ENCODE measurements at regions not wholly inside any gene's neighbourhood (a gene's known extent, or its start where the extent isn't known, plus 50 kb on each side); places are given as distances from the start of the nearest gene placed in this dataset.

GRCh38 chr13:105445796-105446195 is 1089.7 kb downstream of the EFNB2 start:
- Histone ChIP-seq H2BK15ac (ENCODE audit: low read length) (no peak overlapping the region), H4K20me1 (replicated peaks in 1 of 2; ENCODE audit: control insufficient read depth in 1 of 2, insufficient read depth in 2 of 2, low read length in 2 of 2) (no peaks in the 10 kb centered on the region), H2AFZ (ENCODE audit: low read length) (no peak overlapping the region), H2AK5ac (ENCODE audit: low read depth, low read length) (no peak overlapping the region), H3K23ac (ENCODE audit: insufficient read length) (no peak overlapping the region), H3K14ac (ENCODE audit: insufficient read length) (no peak overlapping the region), H3K79me1 (ENCODE audit: low read depth, low read length) (no peaks in the 10 kb centered on the region), H4K5ac (ENCODE audit: insufficient read length, low read depth, low read length) (no peak overlapping the region), H2BK20ac (ENCODE audit: low read length) (no peak overlapping the region), H4K91ac (replicated peaks; ENCODE audit: insufficient read length, low read length) (no peak overlapping the region), H2BK120ac (replicated peaks; ENCODE audit: low read depth, low read length) (no peak overlapping the region), H3K4me1 (replicated peaks in 1 of 4; ENCODE audit: control insufficient read depth in 3 of 4, insufficient read depth in 4 of 4, low read length in 3 of 4) (no peaks in the 10 kb centered on the region), H3K4ac (replicated peaks; ENCODE audit: insufficient read length, low read depth, low read length) (no peak overlapping the region), H2BK12ac (ENCODE audit: low read depth, low read length) (no peak overlapping the region), H3K4me2 (ENCODE audit: insufficient read depth in 1 of 2, low read depth in 2 of 2, low read length in 2 of 2) (no peak overlapping the region), H3K9me3 (ENCODE audit: insufficient read depth in 2 of 2, low read depth in 1 of 2, low read length in 1 of 2) (no peaks in the 10 kb centered on the region), H3K9ac (replicated peaks in 1 of 4; ENCODE audit: extremely low read depth in 1 of 4, low read depth in 3 of 4, low read length in 3 of 4) (no peak overlapping the region), H3K23me2 (ENCODE audit: low read depth, low read length) (no peaks in the 10 kb centered on the region), H3K36me3 (ENCODE audit: control insufficient read depth in 2 of 4, insufficient read depth in 4 of 4, low read length in 3 of 4) (no peaks in the 10 kb centered on the region), H3K27ac (ENCODE audit: low read depth, low read length) (no peak overlapping the region), H3K18ac (ENCODE audit: extremely low read depth, low read length) (no peak overlapping the region), H3K27me3 (replicated peaks in 1 of 4; ENCODE audit: control insufficient read depth in 3 of 4, extremely low read depth in 1 of 4, insufficient read depth in 3 of 4, low read length in 3 of 4) (no peaks in the 10 kb centered on the region), H2BK5ac (ENCODE audit: low read depth, low read length) (no peak overlapping the region), H3K56ac (replicated peaks; ENCODE audit: insufficient read length, low read depth, low read length) (no peak overlapping the region), H3K4me3 (ENCODE audit: extremely low read depth in 1 of 4, insufficient read depth in 2 of 4, low read depth in 3 of 4, low read length in 4 of 4) (no peak overlapping the region), H3K79me2 (ENCODE audit: control insufficient read depth in 1 of 2, insufficient read depth in 2 of 2, low read length in 2 of 2) (no peaks in the 10 kb centered on the region), H4K8ac (ENCODE audit: extremely low read depth, insufficient read depth, low read length) (no peak overlapping the region)
- ChIA-PET CTCF (ENCODE audit: partially characterized antibody) (interaction anchor here (0.6 to 1.1 kb wide), 2 partner anchors 11 to 163 kb away, joined by 3 to 4 read pairs; no protein-coding TSS in a partner anchor), POLR2A (ENCODE audit: partially characterized antibody) (no interaction called here)
- FAIRE-seq: no peak
- WGBS, 2 experiments (ENCODE audit: extremely low coverage in 1 of 2, insufficient coverage in 1 of 2, insufficient read length in 1 of 2, insufficient replicate concordance in 2 of 2, low coverage in 1 of 2, low lambda C conversion rate in 2 of 2, missing lambda C conversion rate in 1 of 2): 96% methylated on average over 4 of the region's 4 CpGs; no CpG with 5 or more reads in 1 of the 2 experiments
- TF ChIP-seq SUZ12 (IDR thresholded peaks at IDR 0.05; ENCODE audit: low read length) (no peak), ASH2L (IDR thresholded peaks at IDR 0.05; ENCODE audit: low read length) (no peak), YY1 (IDR thresholded peaks at IDR 0.05; ENCODE audit: low read depth, low read length) (no peak)
- no peak for DNase-seq (ENCODE audit: low read depth in 1 of 2, low spot score in 2 of 2)
